ENCODE measurements at regions not wholly inside any gene's neighbourhood (a gene's known extent, or its start where the extent isn't known, plus 50 kb on each side); places are given as distances from the start of the nearest gene placed in this dataset.

- Histone ChIP-seq H3K36me3 (replicated peaks in 1 of 2; ENCODE audit: control insufficient read depth in 1 of 2, insufficient read depth in 2 of 2, low read length in 2 of 2) (no peaks in the 10 kb centered on the region), H2AFZ (ENCODE audit: insufficient read depth, low read depth, low read length, poor library complexity, severe bottlenecking) (no peak overlapping the region), H4K20me1 (ENCODE audit: insufficient read depth, low read length) (no peaks in the 10 kb centered on the region), H3K79me2 (ENCODE audit: insufficient read depth, low read length) (no peaks in the 10 kb centered on the region), H3K27ac (ENCODE audit: low read depth in 1 of 2, low read length in 2 of 2) (no peak overlapping the region), H3K9ac (ENCODE audit: insufficient read depth, low read length, poor library complexity, severe bottlenecking) (no peak overlapping the region), H3K4me1 (ENCODE audit: control insufficient read depth in 1 of 2, insufficient read depth in 2 of 2, low read length in 2 of 2) (no peaks in the 10 kb centered on the region), H3K27me3 (ENCODE audit: control insufficient read depth in 2 of 2, insufficient read depth in 2 of 2, low read length in 2 of 2) (no peaks in the 10 kb centered on the region), H3K4me2 (replicated peaks; ENCODE audit: extremely low read depth, low read length, poor library complexity, severe bottlenecking) (no peak overlapping the region), H3K9me3 (replicated peaks in 1 of 2; ENCODE audit: control insufficient read depth in 1 of 2, insufficient read depth in 1 of 2, low read length in 2 of 2) (no peaks in the 10 kb centered on the region), H3K4me3 (replicated peaks in 1 of 3; ENCODE audit: low read depth in 2 of 3, low read length in 3 of 3) (no peak overlapping the region)
- Mint-ChIP-seq H3K4me1 (no peaks in the 10 kb centered on the region), H3K27me3 (ENCODE audit: low read depth in 3 of 3) (no peaks in the 10 kb centered on the region), H3K9me3 (peaks cover 0 to 16% (median 2%) of the 10 kb centered on the region in 7 donors), H3K36me3 (no peaks in the 10 kb centered on the region), H3K4me3 (no peak overlapping the region), H3K27ac (no peak overlapping the region)
- DNase-seq, result no peak
- TF ChIP-seq CTCF (IDR thresholded peaks at IDR 0.05), result no peak
- intact Hi-C loops (cut with micrococcal nuclease), result no loop called here
- 80% methylated on average over 2 of the region's 2 CpGs for WGBS (ENCODE audit: insufficient coverage)
Observed at GRCh38 chr6:114649298-114649697, 306.5 kb upstream of the HS3ST5 start.

- no peak overlapping the region for H3K4me3 ChIP-seq (replicated peaks in 1 of 3; ENCODE audit: low read depth in 2 of 3, low read length in 3 of 3)
- peaks cover 0 to 16% (median 2%) of the 10 kb centered on the region in 7 donors for H3K9me3 Mint-ChIP-seq
- no peaks in the 10 kb centered on the region for H3K4me1 Mint-ChIP-seq
- no peaks in the 10 kb centered on the region for H3K9me3 ChIP-seq (replicated peaks in 1 of 2; ENCODE audit: control insufficient read depth in 1 of 2, insufficient read depth in 1 of 2, low read length in 2 of 2)
- no peak overlapping the region for H3K27ac Mint-ChIP-seq
- H3K4me3 Mint-ChIP-seq, result no peak overlapping the region
- H3K4me1 ChIP-seq (ENCODE audit: control insufficient read depth in 1 of 2, insufficient read depth in 2 of 2, low read length in 2 of 2), result no peaks in the 10 kb centered on the region
- intact Hi-C loops (cut with micrococcal nuclease), result no loop called here
- TF ChIP-seq CTCF (IDR thresholded peaks at IDR 0.05), result no peak
- DNase-seq, result no peak
- H3K4me2 ChIP-seq (replicated peaks; ENCODE audit: extremely low read depth, low read length, poor library complexity, severe bottlenecking), result no peak overlapping the region
- WGBS (ENCODE audit: insufficient coverage), result 50% methylated on average over 1 of the region's 2 CpGs
- no peaks in the 10 kb centered on the region for H3K36me3 Mint-ChIP-seq
- no peaks in the 10 kb centered on the region for H4K20me1 ChIP-seq (ENCODE audit: insufficient read depth, low read length)
- no peaks in the 10 kb centered on the region for H3K79me2 ChIP-seq (ENCODE audit: insufficient read depth, low read length)
- H3K27me3 ChIP-seq (ENCODE audit: control insufficient read depth in 2 of 2, insufficient read depth in 2 of 2, low read length in 2 of 2), result no peaks in the 10 kb centered on the region
- no peak overlapping the region for H3K9ac ChIP-seq (ENCODE audit: insufficient read depth, low read length, poor library complexity, severe bottlenecking)
- H3K27ac ChIP-seq (ENCODE audit: low read depth in 1 of 2, low read length in 2 of 2), result no peak overlapping the region
- H2AFZ ChIP-seq (ENCODE audit: insufficient read depth, low read depth, low read length, poor library complexity, severe bottlenecking), result no peak overlapping the region
- no peaks in the 10 kb centered on the region for H3K36me3 ChIP-seq (replicated peaks in 1 of 2; ENCODE audit: control insufficient read depth in 1 of 2, insufficient read depth in 2 of 2, low read length in 2 of 2)
- no peaks in the 10 kb centered on the region for H3K27me3 Mint-ChIP-seq (ENCODE audit: low read depth in 3 of 3)
Observed at GRCh38 chr6:114648847-114649246, 306.0 kb upstream of the HS3ST5 start.
